Cardiac muscle cell (in vitro differentiated cells and primary cell): ENCODE measurements at regions not wholly inside any gene's neighbourhood (a gene's known extent, or its start where the extent isn't known, plus 50 kb on each side); places are given as distances from the start of the nearest gene placed in this dataset.

ENCODE experiments used
- DNase-seq, 2 donors: peaks; one replicate each; pipeline versions ENCODE4 v3.0.0 to v3.0.0-alpha.2; 2010 to 2017; ENCODE audit warnings: low read depth in 1 of 2, low spot score in 1 of 2
- H3K27ac ChIP-seq: fragments of 200-600 bp; sonication (generic); 2 replicates; pipeline ENCODE4 v1.5.1; 2016
- H3K27me3 ChIP-seq: fragments of 200-600 bp; sonication (generic); 2 replicates; pipeline ENCODE4 v1.6.0; 2016; ENCODE audit warnings: control low read depth
- H3K36me3 ChIP-seq: fragments of 200-600 bp; sonication (generic); 2 replicates; pipeline ENCODE4 v1.5.1; 2016; ENCODE audit warnings: control low read depth
- H3K4me1 ChIP-seq: fragments of 200-600 bp; sonication (generic); 2 replicates; pipeline ENCODE4 v1.8.1; 2017; ENCODE audit warnings: low read depth, mild to moderate bottlenecking, mixed run types
- H3K4me3 ChIP-seq: fragments of 200-600 bp; sonication (generic); 2 replicates; pipeline ENCODE4 v1.5.1; 2016; ENCODE audit warnings: mild to moderate bottlenecking
- H3K9me3 ChIP-seq: fragments of 200-600 bp; sonication (generic); 2 replicates; pipeline ENCODE4 v1.5.1; 2017; ENCODE audit warnings: low read depth, mild to moderate bottlenecking, control low read depth
- TF ChIP-seq, protein P1 (sequence below): IDR thresholded peaks from 2 replicates; pipeline ENCODE4 v1.5.1; 2012; ENCODE audit warnings: low read depth, mild to moderate bottlenecking, low read length

- no peaks in the 10 kb centered on the region for H3K4me1 ChIP-seq
- TF ChIP-seq, protein P1, sequence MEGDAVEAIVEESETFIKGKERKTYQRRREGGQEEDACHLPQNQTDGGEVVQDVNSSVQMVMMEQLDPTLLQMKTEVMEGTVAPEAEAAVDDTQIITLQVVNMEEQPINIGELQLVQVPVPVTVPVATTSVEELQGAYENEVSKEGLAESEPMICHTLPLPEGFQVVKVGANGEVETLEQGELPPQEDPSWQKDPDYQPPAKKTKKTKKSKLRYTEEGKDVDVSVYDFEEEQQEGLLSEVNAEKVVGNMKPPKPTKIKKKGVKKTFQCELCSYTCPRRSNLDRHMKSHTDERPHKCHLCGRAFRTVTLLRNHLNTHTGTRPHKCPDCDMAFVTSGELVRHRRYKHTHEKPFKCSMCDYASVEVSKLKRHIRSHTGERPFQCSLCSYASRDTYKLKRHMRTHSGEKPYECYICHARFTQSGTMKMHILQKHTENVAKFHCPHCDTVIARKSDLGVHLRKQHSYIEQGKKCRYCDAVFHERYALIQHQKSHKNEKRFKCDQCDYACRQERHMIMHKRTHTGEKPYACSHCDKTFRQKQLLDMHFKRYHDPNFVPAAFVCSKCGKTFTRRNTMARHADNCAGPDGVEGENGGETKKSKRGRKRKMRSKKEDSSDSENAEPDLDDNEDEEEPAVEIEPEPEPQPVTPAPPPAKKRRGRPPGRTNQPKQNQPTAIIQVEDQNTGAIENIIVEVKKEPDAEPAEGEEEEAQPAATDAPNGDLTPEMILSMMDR = no peak
- H3K9me3 ChIP-seq = no peaks in the 10 kb centered on the region
- H3K27ac ChIP-seq = no peak overlapping the region
- H3K27me3 ChIP-seq = no peaks in the 10 kb centered on the region
- H3K4me3 ChIP-seq = no peak overlapping the region
- DNase-seq = no peak
- no peaks in the 10 kb centered on the region for H3K36me3 ChIP-seq
Observed at GRCh38 chr18:46301081-46301480, 196.9 kb downstream of the HAUS1 start.

- Histone ChIP-seq H3K27ac (no peak overlapping the region), H3K27me3 (no peaks in the 10 kb centered on the region), H3K9me3 (no peaks in the 10 kb centered on the region), H3K4me1 (no peaks in the 10 kb centered on the region), H3K4me3 (no peak overlapping the region), H3K36me3 (no peaks in the 10 kb centered on the region)
- TF ChIP-seq, protein P1 = no peak
- no peak for DNase-seq
Observed at GRCh38 chr18:46301571-46301970, 197.4 kb downstream of the HAUS1 start.

GRCh38 chr18:46302528-46303485 is 198.6 kb downstream of the HAUS1 start:
- no peaks in the 10 kb centered on the region for H3K36me3 ChIP-seq
- no peaks in the 10 kb centered on the region for H3K4me1 ChIP-seq
- H3K4me3 ChIP-seq = no peak overlapping the region
- no peaks in the 10 kb centered on the region for H3K27me3 ChIP-seq
- no peak for DNase-seq
- TF ChIP-seq, protein P1 = no peak
- H3K9me3 ChIP-seq = no peaks in the 10 kb centered on the region
- H3K27ac ChIP-seq = no peak overlapping the region

DNA sequence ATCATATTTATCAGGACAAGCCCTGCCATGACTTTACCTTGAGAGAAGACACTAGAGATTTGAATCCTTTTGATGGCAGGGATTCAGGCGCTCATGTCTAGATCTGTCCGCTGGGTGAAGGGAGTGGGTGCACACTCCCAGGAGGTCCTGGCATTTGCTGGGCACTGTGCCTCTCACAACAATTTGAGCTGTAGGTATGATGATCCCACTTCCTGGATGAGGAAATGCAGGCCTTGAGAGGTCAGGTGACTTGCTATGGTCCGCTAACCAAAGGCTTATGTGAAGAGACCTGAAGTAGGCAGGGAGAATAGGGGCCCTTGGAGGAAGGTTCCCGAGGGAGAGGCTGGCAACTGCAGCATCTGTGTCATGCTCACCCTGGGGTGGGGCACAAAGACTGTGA is 206.1 kb downstream of the HAUS1 start:
- H3K27ac ChIP-seq = no peak overlapping the region
- TF ChIP-seq, protein P1 = no peak
- no peaks in the 10 kb centered on the region for H3K4me1 ChIP-seq
- H3K9me3 ChIP-seq = no peaks in the 10 kb centered on the region
- no peak overlapping the region for H3K4me3 ChIP-seq
- no peaks in the 10 kb centered on the region for H3K36me3 ChIP-seq
- DNase-seq = no peak
- H3K27me3 ChIP-seq = no peaks in the 10 kb centered on the region

GRCh38 chr18:46310675-46311345 is 206.6 kb downstream of the HAUS1 start:
- DNase-seq = no peak
- TF ChIP-seq, protein P1 = no peak

More at GRCh38 chr18:46310675-46311345, 206.6 kb downstream of the HAUS1 start:
- Histone ChIP-seq H3K27me3 (no peaks in the 10 kb centered on the region), H3K4me3 (no peak overlapping the region), H3K27ac (no peak overlapping the region), H3K9me3 (no peaks in the 10 kb centered on the region), H3K4me1 (no peaks in the 10 kb centered on the region), H3K36me3 (no peaks in the 10 kb centered on the region)
